Renal cortical epithelial cell (primary cell): ENCODE measurements at regions not wholly inside any gene's neighbourhood (a gene's known extent, or its start where the extent isn't known, plus 50 kb on each side); places are given as distances from the start of the nearest gene placed in this dataset.

Experiments used
- DNase-seq: peaks from one replicate; pipeline ENCODE4 v3.0.0-alpha.2; 2011; ENCODE audit warnings: low read depth

DNA sequence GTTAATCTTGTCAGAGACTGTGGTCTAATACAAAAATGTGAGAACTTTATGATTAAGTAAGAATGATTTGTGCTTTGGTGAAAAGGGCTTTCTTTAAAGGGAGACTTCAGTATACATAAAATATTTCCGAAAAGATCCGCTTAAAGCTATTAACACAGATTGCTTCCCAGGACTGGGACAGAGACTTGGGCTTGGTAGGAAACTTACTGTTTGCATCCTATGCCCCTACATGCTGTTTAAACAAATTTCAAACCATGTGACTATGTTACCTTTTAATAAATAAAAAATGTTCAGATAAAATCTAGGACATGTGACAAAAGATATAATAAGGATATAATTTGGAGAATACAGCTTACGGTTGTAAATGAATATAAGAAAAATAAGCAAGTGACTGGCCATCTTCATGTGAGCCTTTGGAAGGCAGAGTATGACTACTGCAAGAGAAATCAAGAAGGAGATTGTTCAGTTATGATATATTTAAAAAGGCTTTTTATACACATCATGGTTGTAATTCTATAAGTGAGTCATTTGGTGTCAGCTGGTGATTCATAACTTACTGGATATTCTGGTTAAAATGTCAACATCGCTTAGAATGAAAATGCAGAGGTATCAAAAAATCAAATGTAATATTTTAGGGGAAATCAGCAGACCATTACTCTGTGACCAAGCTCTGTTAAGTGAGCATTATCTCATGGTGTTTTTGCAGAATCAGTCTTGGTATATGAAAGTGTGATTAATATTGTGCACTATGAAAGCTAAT lies 234.7 kb upstream of the E2F7 start:
- DNase-seq, result peak; percentile 47

DNA sequence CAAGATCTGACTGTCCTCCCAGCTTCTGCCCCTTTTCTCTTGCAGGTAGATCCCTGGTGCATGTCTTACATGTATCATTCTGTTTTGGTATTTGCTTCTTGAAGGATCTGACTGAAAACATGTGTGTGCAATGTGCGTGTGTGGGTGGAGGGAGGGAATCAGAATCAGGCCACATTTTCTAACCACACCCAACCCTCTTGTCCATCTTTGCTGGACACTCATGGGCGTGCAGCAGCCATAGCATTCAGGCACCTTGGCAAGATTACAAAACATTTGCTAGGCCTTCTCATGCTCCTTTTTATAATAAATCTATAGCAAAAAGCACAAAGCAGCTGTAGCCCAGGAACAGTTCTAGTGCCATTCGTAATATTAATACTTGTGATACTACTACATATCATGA lies 233.6 kb upstream of the E2F7 start:
- DNase-seq, result no peak

DNA sequence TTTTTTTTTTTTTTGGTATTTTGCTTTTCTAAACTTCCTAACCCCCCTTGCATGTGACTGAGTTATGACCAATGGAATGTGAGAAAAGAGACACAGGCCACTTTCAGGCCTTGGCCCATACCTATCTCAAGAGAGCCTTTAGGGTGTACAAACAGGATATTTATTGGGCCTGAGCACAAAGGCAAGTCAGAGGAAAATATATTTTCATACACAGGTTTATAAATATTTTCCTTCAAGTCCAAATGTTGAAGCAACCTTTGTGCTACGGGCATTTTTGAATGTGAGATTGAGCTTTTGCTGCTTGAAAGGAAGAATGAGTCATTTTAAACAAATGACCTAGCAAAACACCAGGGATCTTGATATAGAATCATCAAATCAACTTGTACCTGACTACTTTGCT lies 228.6 kb upstream of the E2F7 start:
- DNase-seq, result peak; percentile 57

DNA sequence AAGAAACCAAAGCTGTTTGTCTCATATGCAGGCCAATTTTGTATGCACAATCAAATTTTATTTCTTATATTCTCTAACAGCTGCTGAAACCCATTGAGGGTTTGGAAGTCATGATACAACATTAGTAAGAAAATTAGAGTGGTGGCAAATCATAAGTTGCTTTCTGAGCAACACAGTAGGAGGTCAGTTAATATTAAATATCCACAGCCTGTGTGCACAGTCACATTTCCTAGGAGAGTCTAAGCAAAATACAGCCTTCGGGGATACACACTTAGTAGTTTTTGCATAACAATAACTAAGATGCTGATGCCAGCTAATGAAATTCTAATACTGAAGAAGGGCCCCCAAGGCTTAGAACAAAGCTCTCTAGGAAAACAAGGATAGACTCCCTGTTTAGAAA lies 209.6 kb upstream of the E2F7 start:
- no peak for DNase-seq

DNA sequence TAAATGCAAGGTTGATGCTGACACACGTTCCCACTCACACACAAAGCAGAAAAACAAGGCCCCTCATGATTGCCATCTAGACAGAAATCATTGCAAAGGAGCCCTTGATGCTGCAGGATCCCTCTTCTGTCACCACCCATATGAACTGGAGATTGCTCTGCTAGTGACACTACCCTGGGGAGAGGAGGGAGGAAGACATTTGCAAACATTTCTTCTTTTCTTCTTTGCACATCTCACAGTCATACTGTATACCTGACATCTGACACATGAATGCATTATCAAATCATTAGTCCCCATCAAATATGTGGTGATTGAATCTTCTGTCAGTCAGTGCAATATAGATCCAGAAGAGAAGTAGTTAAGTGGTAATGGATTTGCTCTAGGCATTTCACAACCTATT lies 208.5 kb upstream of the E2F7 start:
- DNase-seq, result no peak

DNA sequence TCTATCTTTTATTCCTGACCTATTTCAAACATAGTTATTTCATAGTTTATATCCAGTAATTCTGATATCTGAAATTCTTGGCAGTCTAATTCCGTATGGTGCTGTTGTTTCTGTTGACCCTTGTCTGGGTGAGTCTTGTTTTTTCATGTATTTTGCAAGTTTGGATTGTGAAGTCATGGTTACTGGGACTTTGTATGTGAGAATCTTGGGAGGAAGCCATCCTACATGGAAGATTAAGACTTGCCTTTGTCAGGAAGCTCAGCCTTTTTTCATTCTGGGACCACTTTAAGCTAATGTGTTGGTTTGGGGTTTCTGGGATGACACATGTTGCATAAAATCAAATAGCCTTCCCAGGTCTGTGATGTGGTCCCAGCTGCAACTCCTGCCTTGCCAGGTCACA lies 191.6 kb upstream of the E2F7 start:
- no peak for DNase-seq

DNA sequence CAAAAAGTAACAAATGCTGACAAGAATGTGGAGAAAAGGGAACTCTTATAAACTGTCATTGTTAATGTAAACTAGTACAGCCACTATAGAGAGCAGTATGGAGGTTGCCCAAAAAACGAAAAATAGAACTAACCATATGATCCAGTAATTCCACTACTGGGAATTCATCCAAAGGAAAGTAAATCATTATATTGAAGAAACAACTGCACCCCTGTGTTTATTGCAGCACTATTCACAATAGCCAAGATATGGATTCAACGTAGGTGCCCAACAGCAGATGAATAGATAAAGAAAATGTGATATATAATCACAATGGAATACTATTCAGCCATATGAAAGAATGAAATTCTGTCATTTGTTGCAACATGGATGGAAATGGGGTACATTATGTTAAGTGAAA lies 188.0 kb upstream of the E2F7 start:
- DNase-seq, result no peak

DNA sequence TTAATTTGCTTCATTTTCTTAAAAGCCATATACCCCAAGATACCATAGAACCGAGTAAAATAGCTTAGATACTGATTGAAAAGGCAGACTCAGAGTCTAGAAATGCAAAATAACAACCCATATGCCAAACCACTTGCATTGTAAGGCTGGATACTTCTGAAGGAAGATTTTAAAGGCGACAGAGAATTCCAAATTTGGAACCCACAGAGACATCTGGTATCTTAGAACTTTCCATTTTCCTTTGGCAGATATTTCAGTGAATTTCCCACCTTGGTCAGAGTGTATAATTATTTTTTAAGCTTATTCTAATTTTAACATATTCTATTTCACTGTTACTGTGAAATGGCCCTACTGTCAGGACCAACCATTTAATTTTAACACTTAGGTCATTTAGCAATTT lies 186.4 kb upstream of the E2F7 start:
- DNase-seq, result no peak

DNA sequence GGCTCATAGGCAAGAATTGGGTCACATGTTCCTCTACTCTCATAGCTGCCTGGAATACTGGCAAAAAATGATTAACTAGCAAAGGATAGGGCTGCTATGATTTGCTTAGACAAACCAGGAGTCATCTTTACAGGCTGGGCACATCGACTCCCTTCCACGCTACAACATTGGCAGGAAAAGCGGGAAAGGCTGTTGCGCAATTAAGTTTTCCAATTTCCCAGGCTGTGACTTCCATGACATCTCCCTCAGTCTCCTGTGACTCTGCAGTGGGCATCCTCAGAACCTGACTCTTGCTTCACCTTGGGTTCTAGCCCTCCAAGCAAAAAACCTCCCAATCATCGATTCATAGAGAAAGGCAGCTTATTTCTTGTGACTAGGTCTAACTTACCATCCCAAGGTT lies 184.5 kb upstream of the E2F7 start:
- DNase-seq, result no peak

DNA sequence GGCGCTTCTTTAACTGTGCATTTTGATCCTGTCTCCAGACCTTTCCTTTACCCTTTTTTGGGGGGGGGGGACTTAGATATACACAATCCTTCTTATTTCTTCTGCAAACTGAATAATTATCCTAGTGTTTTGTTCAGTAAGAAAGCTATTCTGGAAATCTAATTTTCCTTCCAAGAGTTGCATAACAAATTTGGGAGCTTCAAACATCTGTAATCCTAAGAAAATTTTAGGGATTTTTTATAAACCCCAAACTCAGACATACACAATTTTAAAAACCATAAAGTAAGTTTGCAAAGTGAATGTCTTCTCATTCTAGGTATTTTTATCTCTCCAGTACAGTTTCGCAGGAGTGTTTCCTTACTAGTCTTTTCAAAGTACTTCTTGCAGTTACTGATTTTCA lies 182.7 kb upstream of the E2F7 start:
- no peak for DNase-seq

DNA sequence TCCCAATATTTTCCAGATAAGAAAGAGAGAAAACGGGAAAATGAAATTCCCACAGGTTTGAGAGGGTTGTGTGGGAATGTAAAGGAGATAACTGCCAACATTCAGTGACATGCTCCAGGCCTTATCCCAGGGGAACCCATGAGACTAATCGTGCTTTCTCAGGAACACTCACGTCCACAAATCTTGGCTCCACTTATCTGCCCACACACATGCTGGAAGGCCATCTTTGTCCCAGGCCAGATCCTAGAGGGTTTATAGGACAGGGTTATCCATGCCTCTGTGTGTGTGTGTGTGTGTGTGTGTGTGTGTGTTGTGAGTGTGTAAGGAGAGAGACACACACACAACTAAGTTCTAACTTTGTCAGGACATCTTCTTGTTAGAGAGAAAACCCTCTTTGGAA lies 182.2 kb upstream of the E2F7 start:
- DNase-seq, result no peak

DNA sequence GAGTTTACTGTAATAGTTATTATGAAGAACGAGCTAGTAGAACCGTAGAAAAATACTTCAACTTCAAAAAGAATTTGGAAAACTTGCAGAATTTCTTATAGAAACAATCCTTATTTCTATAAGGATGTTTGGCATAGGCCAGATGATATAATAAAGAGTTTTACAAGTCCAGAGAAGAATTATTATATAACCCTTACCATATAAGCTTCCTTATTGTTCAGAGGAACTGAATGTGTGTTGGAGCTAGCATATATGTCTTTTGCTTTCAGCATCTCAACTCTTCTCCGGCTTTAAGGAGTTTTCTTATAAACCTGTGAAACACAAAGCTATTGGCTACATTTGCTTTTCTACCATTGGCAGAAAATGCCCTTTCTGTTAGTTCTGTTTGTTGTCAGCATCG lies 178.0 kb upstream of the E2F7 start:
- no peak for DNase-seq

DNA sequence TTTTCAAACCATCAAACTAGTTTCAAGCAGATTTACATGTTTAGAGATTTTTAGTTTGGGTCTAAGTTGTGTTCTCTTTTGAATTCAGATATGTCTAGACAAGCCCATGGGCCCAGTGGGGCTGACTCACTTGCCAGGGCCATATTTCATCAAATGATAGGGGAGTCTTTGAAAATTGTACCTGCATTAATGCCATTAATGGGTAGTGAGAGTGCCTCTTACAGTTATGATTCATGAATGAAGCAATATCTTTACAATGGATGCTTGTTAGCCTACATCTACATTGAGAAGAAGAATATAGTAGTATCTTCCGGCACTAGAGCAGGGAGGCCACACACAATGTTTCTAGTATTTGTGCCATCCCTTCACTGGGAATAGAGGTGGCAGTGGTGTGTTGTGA lies 174.2 kb upstream of the E2F7 start:
- DNase-seq, result no peak

DNA sequence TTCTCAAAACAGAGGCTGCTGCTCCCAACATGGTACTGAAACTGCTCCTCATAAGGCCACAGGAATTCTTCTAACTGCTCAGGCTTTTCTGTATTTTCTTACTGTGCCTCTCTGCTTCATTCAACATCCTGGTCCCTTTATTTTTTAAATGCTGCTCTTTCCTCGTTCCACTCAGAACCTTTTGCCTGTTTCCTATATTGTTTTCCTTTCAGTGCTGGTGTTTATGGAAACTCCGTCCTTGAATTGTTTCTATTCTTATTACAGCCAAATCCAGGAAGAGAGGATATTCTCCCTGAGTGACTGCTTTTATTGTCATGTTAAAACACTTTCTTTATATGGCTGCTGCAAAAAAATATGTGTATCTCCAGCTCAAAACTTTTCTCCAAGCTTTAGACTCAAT lies 173.0 kb upstream of the E2F7 start:
- DNase-seq, result no peak

DNA sequence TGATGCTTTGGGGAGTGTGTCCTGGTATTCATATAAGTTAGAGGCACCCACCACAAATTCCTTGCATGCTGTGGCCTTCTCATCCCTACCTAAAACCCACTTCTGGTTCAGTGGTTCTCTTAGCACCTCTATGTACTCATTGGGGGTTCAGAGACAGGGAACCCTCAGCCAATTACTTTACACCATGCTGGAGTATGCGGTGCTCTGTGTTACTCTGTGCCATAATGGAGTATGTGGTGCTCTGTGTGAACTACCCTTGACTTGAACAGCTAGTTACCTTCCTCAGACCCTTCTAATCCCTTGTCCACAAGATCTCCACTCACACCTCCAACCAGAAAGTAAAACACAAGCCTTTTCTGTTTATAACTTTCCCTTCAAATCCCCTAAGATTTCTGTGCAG lies 172.5 kb upstream of the E2F7 start:
- no peak for DNase-seq

DNA sequence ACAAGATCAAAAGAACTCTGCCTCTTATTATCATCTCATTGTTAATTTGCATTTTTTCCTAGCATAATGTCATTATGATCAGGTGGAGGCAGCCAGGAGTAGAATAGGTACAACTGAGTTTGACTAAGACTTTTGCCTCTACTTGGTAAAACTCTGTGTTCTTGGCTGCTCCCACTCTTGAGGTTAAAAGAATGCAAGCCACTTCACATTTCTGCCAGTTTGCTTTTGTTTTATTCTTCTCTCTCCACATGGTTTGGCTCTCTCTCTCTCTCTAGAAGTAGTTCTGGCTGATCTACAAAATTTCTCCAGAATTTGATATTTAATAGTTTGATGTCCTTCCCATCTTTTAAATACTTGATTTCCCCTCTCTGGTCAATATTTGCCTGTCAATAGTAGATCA lies 170.7 kb upstream of the E2F7 start:
- DNase-seq, result no peak

DNA sequence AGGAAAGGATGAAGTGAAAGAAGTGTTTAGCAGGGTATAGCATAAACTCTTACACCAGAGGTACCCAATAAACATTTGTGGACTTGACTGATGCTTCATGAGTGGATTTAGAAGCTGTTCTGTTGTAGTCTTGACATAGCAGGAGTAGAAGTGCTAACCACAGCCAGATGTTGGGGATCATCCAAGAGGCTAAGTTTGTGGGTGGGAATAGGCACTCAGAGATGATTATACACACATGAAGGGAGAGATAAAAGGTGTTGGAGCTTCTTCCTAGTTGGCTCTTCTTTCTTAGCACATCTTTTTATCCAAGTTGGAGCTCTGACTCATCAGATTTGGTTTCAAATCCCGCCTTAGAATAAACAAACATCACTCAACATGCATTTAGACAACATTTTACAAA lies 166.7 kb upstream of the E2F7 start:
- DNase-seq, result no peak

DNA sequence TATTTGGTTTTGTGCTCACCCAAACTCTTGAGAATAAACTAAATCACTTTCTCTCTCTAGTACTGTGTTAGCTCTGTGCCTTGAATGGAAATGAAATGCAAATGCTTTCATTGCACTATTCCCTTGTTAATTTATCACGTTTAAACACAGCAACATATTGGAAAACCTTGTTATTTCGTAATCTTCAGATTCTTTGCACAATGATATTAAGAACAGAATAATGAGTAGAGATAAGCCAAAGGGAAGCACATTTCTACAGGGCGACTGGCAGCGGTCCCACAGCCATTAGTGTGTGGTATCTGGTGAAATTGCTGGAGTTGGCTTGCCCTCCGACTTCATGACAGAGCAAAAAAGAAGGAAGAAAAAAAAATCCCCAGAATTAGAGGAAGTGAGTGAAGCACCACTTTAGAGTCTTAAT lies 166.1 kb upstream of the E2F7 start:
- DNase-seq, result peak; percentile 9

DNA sequence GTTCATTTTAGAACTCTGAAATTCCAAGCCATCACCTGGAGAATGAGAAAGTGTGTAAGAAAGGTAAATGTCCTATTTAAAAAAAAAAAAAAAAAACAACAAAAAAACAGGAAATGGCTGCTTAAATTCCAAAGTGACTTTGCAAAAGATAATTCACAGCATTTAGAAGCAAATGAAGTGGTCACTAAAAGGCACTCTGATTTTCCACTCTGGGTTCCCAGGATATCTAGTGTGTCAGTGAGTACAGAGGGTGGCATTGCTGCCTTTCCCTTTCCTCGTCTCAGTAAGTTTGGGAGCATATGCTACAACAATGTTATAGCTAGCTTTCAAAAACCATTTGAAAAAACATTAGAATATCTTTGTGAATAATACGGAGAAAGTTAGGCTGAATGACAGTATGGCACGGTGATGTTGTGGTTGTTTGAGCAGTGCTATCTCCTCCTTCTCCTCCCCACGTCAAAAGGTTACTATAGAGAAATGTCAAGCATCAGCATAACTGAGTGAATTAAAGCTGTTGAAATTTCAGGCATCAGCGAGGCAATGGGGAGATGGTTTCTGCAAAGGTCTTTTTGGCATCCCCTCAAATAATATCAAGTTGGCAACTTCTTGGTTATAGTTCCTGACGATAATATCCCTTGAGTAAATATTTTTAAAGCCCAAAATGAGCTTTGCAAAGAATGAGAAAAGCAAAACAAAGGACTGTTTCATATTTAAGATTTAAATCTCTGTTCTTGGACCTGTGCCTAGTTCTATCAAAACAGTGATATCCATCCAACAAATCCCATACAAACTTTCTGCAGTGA lies 164.5 kb upstream of the E2F7 start:
- DNase-seq, result no peak

DNA sequence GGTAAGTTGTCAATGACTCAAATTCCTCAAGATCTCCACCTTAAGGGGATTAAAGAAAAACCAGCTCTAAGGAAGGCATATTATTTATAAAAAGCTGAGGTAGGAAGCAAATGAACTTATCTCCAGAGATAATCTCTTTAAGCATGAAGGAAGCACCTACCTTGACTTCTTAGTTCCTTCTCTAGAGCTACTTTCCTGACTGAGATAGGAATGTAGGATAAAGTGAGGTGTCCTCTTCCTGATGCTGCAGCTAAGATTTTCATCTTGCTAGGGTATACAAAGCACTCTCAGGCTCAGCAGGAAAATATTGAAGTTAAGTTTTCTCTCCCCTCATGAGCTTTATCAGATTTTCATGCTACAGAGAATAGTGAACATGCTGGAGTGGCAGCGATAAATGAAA lies 163.0 kb upstream of the E2F7 start:
- DNase-seq, result no peak

DNA sequence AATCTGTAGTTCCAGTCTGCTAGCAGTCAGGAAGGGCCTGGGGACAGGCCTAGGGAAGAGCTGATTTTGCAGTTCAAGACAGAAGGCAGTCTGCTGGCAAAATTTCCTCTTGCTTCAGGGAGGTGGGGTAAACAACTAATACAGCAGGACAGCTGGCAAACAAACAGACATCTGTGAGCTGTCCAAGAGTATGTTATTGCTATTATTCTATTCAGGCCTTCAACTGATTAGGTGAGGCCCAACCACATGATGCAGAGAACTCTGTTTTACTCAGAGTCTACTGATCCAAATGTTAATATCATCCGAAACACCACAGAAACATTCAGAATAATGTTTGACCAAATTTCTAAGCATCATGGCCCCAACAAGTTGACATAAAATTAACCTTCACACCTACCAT lies 161.0 kb upstream of the E2F7 start:
- no peak for DNase-seq

DNA sequence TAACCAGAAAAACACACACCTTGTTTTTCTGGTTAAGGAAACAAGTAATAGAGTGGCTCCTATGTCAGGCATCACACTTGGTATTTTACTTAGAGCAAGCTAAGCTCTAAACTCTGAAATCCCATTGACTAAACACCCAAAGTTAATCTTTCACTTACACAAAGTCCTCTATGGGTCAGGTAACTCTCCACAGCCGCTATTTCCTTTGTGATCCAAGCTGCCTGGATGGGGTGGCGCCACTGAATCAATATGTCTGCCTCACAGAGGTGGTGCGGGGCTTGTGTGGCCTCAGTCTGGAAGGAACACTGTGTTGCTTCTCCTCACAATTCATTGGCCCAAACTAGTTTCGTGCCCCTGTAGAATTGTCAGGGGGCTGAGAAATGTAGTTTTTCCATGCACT lies 160.0 kb upstream of the E2F7 start:
- peak; percentile 54 for DNase-seq

DNA sequence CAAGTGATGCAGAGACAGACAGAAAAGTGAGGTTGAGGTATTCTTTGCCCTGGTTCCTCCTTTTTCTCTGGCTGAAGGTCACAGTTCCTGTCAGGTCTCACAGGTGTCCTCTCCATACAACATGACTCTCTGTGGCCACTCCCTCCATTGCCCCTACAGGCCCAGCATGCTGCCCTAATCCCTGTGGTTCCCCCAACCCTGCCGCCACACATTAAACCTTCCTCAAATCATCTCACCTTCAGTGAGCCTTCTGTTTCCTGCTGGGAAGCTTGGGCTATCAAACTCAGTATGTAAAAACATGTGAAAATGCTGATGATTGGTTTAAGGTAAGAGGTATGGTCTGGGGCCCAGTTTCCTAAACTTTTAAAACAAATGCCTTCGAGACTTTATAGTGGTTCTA lies 159.0 kb upstream of the E2F7 start:
- no peak for DNase-seq

DNA sequence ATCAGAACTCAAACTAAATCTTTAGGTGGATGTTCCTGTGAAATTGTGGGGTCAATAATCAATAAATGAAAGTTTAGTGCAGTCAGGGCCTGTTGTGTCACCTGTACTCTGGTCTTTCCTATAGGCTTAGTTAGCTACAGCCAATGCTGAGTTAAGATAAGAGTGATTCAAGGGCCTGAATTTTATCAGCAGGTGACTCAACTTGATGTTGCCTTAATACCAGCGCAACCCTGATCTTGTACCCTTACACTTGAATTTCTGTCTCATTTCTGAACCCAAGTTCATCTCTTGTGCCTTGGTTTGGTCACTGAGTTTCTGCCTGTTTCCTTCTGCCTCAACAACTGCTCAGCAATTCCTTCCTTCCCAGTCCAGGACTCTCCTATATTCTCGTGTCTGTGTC lies 157.0 kb upstream of the E2F7 start:
- DNase-seq, result no peak
